GM12874 (cell line): ENCODE measurements at regions not wholly inside any gene's neighbourhood (a gene's known extent, or its start where the extent isn't known, plus 50 kb on each side); places are given as distances from the start of the nearest gene placed in this dataset.

Experiments used
- TF ChIP-seq, protein P1 (sequence below): IDR thresholded peaks from 2 replicates; pipeline ENCODE4 v1.5.1; 2011; ENCODE audit warnings: low read depth, mild to moderate bottlenecking, control low read depth, low read length, moderate library complexity; ENCODE audit not compliant: insufficient read depth

DNA sequence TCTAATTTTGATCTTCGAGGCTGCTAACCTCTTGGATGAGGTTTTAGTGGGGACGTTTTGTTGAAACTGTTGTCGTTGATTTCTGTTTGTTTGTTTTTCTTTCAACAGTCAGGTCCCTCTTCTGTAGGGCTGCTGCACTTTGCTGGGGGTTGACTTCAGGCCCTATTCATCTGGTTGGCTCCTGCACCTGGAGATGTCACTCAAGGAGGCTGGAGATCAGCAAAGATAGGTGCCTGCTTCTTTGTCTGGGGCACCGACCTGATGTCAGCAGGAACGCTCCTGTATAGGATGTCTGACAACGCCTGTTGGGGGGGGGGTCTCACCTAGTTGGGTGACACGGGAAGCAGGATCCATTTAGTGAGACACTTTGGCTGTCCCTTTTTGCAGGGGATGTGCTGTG, 915.6 kb upstream of the CHAC2 start:
- TF ChIP-seq, protein P1, sequence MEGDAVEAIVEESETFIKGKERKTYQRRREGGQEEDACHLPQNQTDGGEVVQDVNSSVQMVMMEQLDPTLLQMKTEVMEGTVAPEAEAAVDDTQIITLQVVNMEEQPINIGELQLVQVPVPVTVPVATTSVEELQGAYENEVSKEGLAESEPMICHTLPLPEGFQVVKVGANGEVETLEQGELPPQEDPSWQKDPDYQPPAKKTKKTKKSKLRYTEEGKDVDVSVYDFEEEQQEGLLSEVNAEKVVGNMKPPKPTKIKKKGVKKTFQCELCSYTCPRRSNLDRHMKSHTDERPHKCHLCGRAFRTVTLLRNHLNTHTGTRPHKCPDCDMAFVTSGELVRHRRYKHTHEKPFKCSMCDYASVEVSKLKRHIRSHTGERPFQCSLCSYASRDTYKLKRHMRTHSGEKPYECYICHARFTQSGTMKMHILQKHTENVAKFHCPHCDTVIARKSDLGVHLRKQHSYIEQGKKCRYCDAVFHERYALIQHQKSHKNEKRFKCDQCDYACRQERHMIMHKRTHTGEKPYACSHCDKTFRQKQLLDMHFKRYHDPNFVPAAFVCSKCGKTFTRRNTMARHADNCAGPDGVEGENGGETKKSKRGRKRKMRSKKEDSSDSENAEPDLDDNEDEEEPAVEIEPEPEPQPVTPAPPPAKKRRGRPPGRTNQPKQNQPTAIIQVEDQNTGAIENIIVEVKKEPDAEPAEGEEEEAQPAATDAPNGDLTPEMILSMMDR: no peak

GRCh38 chr2:52844701-52845423, 922.7 kb upstream of the CHAC2 start:
- TF ChIP-seq, protein P1: no peak

DNA sequence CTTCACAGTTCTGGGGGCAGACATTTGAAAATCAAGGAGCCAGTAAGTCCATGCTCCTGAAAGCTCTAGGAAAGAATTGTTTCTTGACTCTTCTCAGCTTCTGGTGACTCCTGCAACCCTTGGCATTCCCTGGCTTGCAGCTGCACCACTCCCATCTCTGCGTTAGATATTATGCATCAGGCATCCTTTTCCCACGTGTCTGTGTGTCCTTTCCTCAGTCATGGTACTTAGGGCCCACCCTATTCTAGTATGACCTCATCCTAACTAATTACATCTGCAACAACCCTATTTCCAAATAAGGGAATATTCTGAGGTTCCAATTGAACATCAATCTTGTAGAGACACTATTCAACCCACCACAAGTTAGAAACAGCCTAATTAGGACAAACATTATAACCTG, 931.7 kb upstream of the CHAC2 start:
- TF ChIP-seq, protein P1: no peak

DNA sequence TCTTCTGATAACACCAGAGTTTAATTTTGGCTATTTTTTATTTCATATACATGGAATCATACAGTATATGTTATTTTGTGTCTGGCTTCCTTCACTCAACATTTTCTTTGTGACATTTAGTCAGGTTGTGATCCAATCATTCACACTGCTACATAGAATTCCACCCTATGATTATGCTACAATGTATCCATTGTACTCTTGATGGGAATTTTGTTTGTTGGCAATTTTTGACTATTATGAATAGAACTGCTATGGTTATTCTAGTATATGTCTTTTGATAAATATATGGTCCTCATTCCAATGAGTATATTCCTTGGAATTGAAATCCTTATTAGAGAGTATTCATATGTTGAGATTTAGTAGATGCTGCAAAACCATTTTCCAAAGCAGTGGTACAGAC, 936.4 kb upstream of the CHAC2 start:
- TF ChIP-seq, protein P1: no peak

DNA sequence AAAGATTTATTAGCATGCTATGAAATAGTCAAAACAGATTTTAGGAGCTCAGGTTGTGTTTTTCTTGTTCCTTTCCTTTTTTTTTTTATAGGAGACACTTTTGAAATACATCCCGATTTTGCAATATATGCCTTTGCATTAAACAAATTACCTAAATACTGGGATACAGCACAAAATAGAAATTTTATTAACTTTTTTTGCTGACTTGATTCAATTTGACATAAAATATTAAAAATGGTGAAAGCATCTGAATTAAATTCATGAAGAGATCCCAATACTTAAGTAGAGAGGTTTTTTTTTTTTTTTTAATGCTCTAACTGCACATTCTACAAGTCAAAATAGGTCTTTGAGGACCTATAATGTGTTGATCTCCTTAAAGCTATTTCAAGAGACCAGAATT, 939.5 kb upstream of the CHAC2 start:
- TF ChIP-seq, protein P1: no peak

GRCh38 chr2:52821631-52822030, 946.0 kb upstream of the CHAC2 start:
- TF ChIP-seq, protein P1: no peak

GRCh38 chr2:52818958-52819357, 948.6 kb upstream of the CHAC2 start:
- TF ChIP-seq, protein P1: no peak
